Hepatocyte (in vitro differentiated cells): ENCODE measurements at regions not wholly inside any gene's neighbourhood (a gene's known extent, or its start where the extent isn't known, plus 50 kb on each side); places are given as distances from the start of the nearest gene placed in this dataset.

Source experiments
- EZH2 ChIP-seq: fragments of 200-600 bp; sonication (generic); IDR thresholded peaks from 2 replicates; pipeline ENCODE4 v1.6.1; 2016; ENCODE audit warnings: antibody characterized with exemption, mild to moderate bottlenecking, borderline replicate concordance
- EZH2phosphoT487 ChIP-seq: fragments of 200-600 bp; sonication (generic); IDR thresholded peaks from one replicate; pipeline ENCODE4 v1.6.1; 2018; ENCODE audit warnings: antibody characterized with exemption, mild to moderate bottlenecking, low read depth, moderate library complexity; ENCODE audit not compliant: unreplicated experiment, severe bottlenecking
- TF ChIP-seq, protein P1 (sequence below): fragments of 200-600 bp; sonication (generic); IDR thresholded peaks from 2 replicates; pipeline ENCODE4 v1.5.1; 2016; ENCODE audit warnings: antibody characterized with exemption, mild to moderate bottlenecking; ENCODE audit not compliant: poor library complexity

DNA sequence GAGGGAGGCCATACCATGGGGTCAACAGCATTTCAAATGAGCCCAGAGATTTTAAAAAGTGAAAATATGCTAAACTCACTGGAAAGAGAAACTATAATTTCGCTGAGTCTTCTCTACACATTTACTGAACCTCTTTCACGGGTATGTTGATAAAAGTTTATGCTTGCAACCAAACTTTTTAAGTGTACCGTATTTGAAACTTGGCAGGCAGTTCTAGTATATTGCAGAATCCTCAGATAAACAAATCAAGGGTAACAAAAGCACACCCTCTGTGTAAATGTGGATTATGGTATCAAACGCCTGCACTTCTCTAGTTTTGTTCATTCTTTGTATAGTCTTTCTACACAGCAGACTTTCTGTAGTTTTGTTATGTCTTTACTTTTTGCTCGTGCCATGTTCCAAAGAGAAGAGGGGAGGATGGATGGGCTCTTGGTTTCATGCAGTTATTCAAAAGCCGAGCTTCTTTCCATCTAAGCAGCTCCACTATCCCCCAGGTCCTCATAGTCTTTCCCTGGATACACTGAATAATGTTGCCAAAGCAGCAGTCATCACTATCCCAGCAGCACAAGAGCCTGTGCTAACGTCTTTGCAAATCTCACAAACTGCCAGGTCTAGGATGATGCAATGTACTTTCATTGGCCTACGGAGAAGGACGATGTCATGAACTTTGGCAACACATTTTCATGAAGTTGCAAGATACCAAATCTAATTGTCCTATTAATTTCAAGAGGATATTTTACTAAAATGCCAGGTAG lies 131.2 kb downstream of the MPP7 start:
- TF ChIP-seq, protein P1, sequence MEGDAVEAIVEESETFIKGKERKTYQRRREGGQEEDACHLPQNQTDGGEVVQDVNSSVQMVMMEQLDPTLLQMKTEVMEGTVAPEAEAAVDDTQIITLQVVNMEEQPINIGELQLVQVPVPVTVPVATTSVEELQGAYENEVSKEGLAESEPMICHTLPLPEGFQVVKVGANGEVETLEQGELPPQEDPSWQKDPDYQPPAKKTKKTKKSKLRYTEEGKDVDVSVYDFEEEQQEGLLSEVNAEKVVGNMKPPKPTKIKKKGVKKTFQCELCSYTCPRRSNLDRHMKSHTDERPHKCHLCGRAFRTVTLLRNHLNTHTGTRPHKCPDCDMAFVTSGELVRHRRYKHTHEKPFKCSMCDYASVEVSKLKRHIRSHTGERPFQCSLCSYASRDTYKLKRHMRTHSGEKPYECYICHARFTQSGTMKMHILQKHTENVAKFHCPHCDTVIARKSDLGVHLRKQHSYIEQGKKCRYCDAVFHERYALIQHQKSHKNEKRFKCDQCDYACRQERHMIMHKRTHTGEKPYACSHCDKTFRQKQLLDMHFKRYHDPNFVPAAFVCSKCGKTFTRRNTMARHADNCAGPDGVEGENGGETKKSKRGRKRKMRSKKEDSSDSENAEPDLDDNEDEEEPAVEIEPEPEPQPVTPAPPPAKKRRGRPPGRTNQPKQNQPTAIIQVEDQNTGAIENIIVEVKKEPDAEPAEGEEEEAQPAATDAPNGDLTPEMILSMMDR, result no peak
- no peak for TF ChIP-seq EZH2phosphoT487
- TF ChIP-seq EZH2, result no peak
